ENCODE measurements at regions not wholly inside any gene's neighbourhood (a gene's known extent, or its start where the extent isn't known, plus 50 kb on each side); places are given as distances from the start of the nearest gene placed in this dataset.

- TF ChIP-seq SP1 (IDR thresholded peaks at IDR 0.05) (no peak), BHLHE40 (IDR thresholded peaks at IDR 0.05; ENCODE audit: borderline replicate concordance) (no peak), FOXM1 (IDR thresholded peaks at IDR 0.05; ENCODE audit: borderline replicate concordance) (no peak), TARDBP (IDR thresholded peaks at IDR 0.05) (no peak), SUZ12 (IDR thresholded peaks at IDR 0.05) (no peak), L3MBTL2 (conservative IDR thresholded peaks at IDR 0.05) (no peak), ARNT (IDR thresholded peaks at IDR 0.05) (no peak), FOXA1 (IDR thresholded peaks at IDR 0.05) (no peak), ELF4 (IDR thresholded peaks at IDR 0.05) (no peak)
These were observed 74.3 kb downstream of the EMP1 start for GRCh38 chr12:13270817-13271216.

Data from HEK293T (cell line).